ENCODE measurements at regions not wholly inside any gene's neighbourhood (a gene's known extent, or its start where the extent isn't known, plus 50 kb on each side); places are given as distances from the start of the nearest gene placed in this dataset.

DNA sequence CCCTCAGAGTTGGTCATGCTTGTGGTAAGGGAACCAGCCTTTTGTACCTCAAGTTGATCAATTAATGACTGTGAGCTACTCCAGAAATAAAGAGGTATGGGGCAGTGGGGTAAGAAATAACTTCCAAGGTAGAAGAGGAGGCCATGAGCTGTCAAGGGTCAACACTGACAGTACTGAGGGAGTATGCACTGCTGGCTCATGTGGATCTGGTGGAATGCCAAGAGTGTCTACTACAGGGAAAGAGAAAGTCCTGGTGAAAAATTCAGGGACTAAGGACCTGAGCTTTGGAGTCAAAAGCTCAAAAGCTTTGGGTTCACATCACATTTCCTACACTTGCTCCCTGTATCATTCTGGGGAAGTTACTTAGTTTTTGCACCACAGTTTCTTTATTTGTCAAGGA, 154.9 kb downstream of the SEMA6D start:
- DNase-seq (no peak), ATAC-seq (no peak)
- H3K9me3 ChIP-seq: no peaks in the 10 kb centered on the region
- intact Hi-C loops (cut with DNase I, micrococcal nuclease): no loop called here
- TF ChIP-seq, protein P1, sequence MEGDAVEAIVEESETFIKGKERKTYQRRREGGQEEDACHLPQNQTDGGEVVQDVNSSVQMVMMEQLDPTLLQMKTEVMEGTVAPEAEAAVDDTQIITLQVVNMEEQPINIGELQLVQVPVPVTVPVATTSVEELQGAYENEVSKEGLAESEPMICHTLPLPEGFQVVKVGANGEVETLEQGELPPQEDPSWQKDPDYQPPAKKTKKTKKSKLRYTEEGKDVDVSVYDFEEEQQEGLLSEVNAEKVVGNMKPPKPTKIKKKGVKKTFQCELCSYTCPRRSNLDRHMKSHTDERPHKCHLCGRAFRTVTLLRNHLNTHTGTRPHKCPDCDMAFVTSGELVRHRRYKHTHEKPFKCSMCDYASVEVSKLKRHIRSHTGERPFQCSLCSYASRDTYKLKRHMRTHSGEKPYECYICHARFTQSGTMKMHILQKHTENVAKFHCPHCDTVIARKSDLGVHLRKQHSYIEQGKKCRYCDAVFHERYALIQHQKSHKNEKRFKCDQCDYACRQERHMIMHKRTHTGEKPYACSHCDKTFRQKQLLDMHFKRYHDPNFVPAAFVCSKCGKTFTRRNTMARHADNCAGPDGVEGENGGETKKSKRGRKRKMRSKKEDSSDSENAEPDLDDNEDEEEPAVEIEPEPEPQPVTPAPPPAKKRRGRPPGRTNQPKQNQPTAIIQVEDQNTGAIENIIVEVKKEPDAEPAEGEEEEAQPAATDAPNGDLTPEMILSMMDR (IDR thresholded peaks at IDR 0.05): no peak
- H3K4me3 ChIP-seq: no peak overlapping the region
- no peaks in the 10 kb centered on the region for H3K4me1 ChIP-seq (ENCODE audit: low read depth)
- no peaks in the 10 kb centered on the region for H3K36me3 ChIP-seq (ENCODE audit: low read depth)

DNA sequence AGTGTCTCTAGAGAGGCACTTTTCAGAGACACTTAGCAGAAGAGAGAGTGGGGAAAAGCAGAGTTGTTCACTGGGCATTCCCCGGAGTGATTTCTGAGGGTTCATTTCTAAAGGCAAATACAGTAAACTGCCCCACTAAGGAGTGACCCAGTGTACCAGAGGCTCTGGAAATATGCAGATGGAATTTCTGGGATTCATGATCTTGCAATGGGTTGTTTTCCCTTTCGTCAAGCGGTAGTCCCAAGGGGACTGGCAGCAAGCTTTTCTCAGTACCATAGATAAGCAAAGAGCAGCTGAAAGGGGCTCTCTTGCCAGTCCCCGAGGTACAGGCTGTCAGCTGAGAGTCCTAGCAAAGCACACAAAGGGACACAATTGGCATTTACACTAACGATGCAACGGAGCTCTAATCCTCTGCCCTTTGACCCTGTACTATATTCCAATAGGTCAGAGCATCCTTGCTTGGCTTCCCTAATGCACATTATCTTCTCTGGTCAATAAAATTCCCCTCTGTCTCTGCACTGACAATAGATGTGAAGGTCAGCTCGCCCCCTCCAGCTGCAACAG, 155.6 kb downstream of the SEMA6D start:
- Histone ChIP-seq H3K9me3 (no peaks in the 10 kb centered on the region), H3K4me1 (ENCODE audit: low read depth) (no peaks in the 10 kb centered on the region), H3K36me3 (ENCODE audit: low read depth) (no peaks in the 10 kb centered on the region), H3K4me3 (no peak overlapping the region)
- intact Hi-C loops (cut with DNase I, micrococcal nuclease): no loop called here
- TF ChIP-seq, protein P1 (IDR thresholded peaks at IDR 0.05): no peak
- ATAC-seq (no peak), DNase-seq (no peak)

DNA sequence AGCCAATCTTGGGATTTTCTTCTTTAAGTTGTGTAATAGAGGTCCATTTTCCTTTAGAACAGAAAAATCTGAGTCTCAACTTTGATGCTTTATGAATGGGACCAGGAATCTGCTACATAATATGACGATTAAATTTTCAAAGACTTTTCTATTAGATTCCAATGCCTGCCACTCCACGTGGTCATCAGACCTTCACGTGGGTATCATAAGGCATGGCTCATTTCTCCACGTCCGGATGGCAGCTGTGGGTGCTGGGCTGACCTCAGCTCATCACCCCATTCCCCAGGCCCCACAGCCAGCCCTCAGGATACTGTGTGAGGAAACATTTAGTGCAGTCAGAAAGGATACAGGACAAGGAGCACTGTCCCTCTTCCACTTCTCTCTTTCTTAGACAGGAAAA, 159.7 kb downstream of the SEMA6D start:
- no peaks in the 10 kb centered on the region for H3K36me3 ChIP-seq (ENCODE audit: low read depth)
- DNase-seq (no peak), ATAC-seq (no peak)
- TF ChIP-seq, protein P1 (IDR thresholded peaks at IDR 0.05): no peak
- intact Hi-C loops (cut with DNase I, micrococcal nuclease): no loop called here
- H3K4me3 ChIP-seq: no peak overlapping the region
- H3K4me1 ChIP-seq (ENCODE audit: low read depth): no peaks in the 10 kb centered on the region
- no peaks in the 10 kb centered on the region for H3K9me3 ChIP-seq

DNA sequence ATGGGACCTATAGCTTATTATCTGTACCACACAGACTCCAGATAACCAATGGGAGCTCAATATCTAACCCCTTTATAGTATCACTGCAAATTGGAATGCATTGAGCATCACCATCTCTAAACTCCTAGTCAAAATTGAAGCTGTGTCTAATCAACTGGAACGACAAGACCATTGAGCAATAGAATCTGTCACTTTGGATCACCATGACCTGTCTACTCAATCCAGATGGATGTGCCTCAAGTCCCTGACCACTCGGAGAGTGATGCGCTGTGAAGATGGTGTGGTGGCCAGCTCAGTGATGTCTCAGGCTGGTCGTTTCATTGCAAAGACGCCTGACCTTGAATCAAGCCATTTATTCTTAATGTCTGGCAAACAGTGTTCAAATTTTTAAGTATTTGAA, 160.5 kb downstream of the SEMA6D start:
- H3K9me3 ChIP-seq: no peaks in the 10 kb centered on the region
- intact Hi-C loops (cut with DNase I, micrococcal nuclease): no loop called here
- DNase-seq (no peak), ATAC-seq (no peak)
- TF ChIP-seq, protein P1 (IDR thresholded peaks at IDR 0.05): no peak
- no peaks in the 10 kb centered on the region for H3K36me3 ChIP-seq (ENCODE audit: low read depth)
- no peak overlapping the region for H3K4me3 ChIP-seq
- no peaks in the 10 kb centered on the region for H3K4me1 ChIP-seq (ENCODE audit: low read depth)

DNA sequence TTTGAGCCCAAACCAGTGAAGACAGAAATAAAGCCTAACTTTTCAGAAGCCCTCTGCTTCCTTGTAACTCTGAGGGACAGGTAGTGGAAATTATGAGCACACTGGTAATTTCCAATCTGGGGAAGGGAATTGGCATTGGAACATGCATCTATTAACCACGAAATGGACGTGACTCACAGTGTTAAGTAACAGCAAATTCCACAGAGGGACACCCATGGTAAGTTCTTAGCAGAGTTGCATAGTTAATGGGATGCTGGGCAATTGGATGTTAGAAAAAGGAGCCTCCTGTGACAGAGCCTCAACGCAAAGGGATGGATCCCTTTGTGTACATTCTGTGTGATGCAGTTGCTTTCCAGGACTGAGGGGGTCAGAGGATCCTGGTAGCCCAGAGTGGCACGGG, 168.6 kb downstream of the SEMA6D start:
- no peaks in the 10 kb centered on the region for H3K4me1 ChIP-seq (ENCODE audit: low read depth)
- ATAC-seq (no peak), DNase-seq (no peak)
- no peaks in the 10 kb centered on the region for H3K9me3 ChIP-seq
- no peaks in the 10 kb centered on the region for H3K36me3 ChIP-seq (ENCODE audit: low read depth)
- intact Hi-C loops (cut with DNase I, micrococcal nuclease): no loop called here
- TF ChIP-seq, protein P1 (IDR thresholded peaks at IDR 0.05): no peak
- no peak overlapping the region for H3K4me3 ChIP-seq

DNA sequence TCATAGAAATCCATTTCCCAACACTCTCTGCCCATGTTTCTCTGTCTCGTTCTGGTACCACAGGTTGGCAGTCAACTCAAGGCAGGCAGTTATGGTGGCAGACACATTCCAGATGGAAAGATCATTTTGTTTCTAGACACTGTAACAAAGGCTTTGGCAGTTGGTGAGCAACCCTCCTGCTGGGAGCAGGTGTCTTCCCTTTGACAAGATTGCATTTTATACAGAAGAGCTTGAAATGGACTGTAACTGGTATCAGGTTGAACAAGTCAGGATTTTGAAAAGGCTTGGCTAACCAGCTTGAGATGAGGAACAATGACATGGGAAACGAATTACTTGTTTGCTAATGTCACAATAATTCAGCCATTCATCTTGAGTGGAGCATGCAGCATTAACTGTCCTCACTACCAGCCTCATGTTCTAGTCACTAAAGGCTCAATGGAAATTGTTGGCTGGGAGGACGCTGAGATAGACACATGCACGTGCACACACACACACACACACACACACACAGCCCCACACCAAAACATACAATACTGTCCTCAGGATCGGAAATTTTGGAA, 170.0 kb downstream of the SEMA6D start:
- Histone ChIP-seq H3K9me3 (no peaks in the 10 kb centered on the region), H3K4me3 (no peak overlapping the region), H3K36me3 (ENCODE audit: low read depth) (no peaks in the 10 kb centered on the region), H3K4me1 (ENCODE audit: low read depth) (no peaks in the 10 kb centered on the region)
- no peak for ATAC-seq
- intact Hi-C loops (cut with DNase I, micrococcal nuclease): no loop called here
- no peak for DNase-seq
- TF ChIP-seq, protein P1 (IDR thresholded peaks at IDR 0.05): no peak
